Transverse colon (tissue), 4 donors: ENCODE measurements at regions not wholly inside any gene's neighbourhood (a gene's known extent, or its start where the extent isn't known, plus 50 kb on each side); places are given as distances from the start of the nearest gene placed in this dataset.

ENCODE experiments used
- DNase-seq: peaks from one replicate; pipeline ENCODE4 v3.0.0-alpha.2; 2019
- H3K27ac ChIP-seq, 4 donors: fragments of 200-600 bp; sonication (generic); 2 replicates each; pipeline ENCODE4 v1.5.1; 2016 to 2018; ENCODE audit warnings: inconsistent platforms in 4 of 4
- H3K27me3 ChIP-seq: fragments of 200-600 bp; sonication (generic); 2 replicates; pipeline ENCODE4 v1.5.1; 2017; ENCODE audit warnings: inconsistent platforms
- H3K36me3 ChIP-seq, 4 donors: fragments of 200-600 bp; sonication (generic); 2 replicates each; pipeline ENCODE4 v1.5.1; 2017 to 2019; ENCODE audit warnings: inconsistent platforms in 4 of 4
- H3K4me1 ChIP-seq, 4 donors: fragments of 200-600 bp; sonication (generic); 2 replicates each; pipeline ENCODE4 v1.5.1; 2017 to 2020; ENCODE audit warnings: inconsistent platforms in 4 of 4
- H3K4me3 ChIP-seq, 4 donors: fragments of 200-600 bp; sonication (generic); 1 replicate in 1 of 4; 2 replicates in 3 of 4; pipeline versions ENCODE4 v1.5.1 to v1.6.1; 2017 to 2019; ENCODE audit warnings: inconsistent platforms in 4 of 4
- H3K9me3 ChIP-seq, 2 donors: fragments of 200-600 bp; sonication (generic); 2 replicates each; pipeline ENCODE4 v1.5.1; 2017 to 2019; ENCODE audit warnings: inconsistent platforms in 2 of 2
- CTCF ChIP-seq, 5 experiments: fragments of 200-600 bp in 3 of 5; fragments of 450-650 bp in 2 of 5; sonication (generic) in 3 of 5; IDR thresholded peaks; 1 replicate in 2 of 5; 2 replicates in 3 of 5; pipeline ENCODE4 v1.5.1; 2016 to 2017; ENCODE audit warnings: antibody characterized with exemption in 5 of 5, inconsistent platforms in 3 of 5, mild to moderate bottlenecking in 2 of 5, moderate library complexity in 1 of 5
- EP300 ChIP-seq: sonication (generic); formaldehyde crosslinking; IDR thresholded peaks from one replicate; pipeline ENCODE4 v1.6.1; 2017; ENCODE audit warnings: antibody characterized with exemption, low read depth
- POLR2A ChIP-seq: fragments of 450-650 bp; IDR thresholded peaks from one replicate; pipeline ENCODE4 v1.6.1; 2016; ENCODE audit warnings: antibody characterized with exemption, mild to moderate bottlenecking, moderate library complexity
- POLR2AphosphoS5 ChIP-seq, 3 donors: sonication (generic); formaldehyde crosslinking; IDR thresholded peaks; one replicate each; pipeline ENCODE4 v1.6.1; 2016; ENCODE audit warnings: antibody characterized with exemption in 3 of 3
- WGBS, 2 donors: methylation state at CpG; one replicate each; pipeline ENCODE4 v1.1.5; 2018; ENCODE audit warnings: low coverage in 1 of 2; 5-methylcytosine and 5-hydroxymethylcytosine counted together
- in situ Hi-C, 4 donors: fragments of 200-750 bp; cut with MboI; loops; one replicate each; pipeline versions ENCODE4 v1.15.0 to v1.15.1; 2017; ENCODE audit warnings: low sequenced_read_pairs in 3 of 4, low pct_ligation_motif_present in 1 of 4, low pct_unique_long_range_greater_than_20kb in 1 of 4
- intact Hi-C: fragments of 100-400 bp; cut with DNase I; formaldehyde crosslinking; loops from one replicate; pipeline ENCODE4 v1.15.1; 2023; ENCODE audit warnings: low total_unique reads

- no peaks in the 10 kb centered on the region for H3K27me3 ChIP-seq
- WGBS, 2 donors, result 38 to 42% methylated on average over 1 of the region's 1 CpG
- H3K36me3 ChIP-seq, result no peaks in the 10 kb centered on the region
- H3K27ac ChIP-seq, result no peak overlapping the region
- no peak overlapping the region for H3K4me3 ChIP-seq
- no peak for DNase-seq
- TF ChIP-seq POLR2AphosphoS5 (IDR thresholded peaks at IDR 0.05) (no peak), CTCF (IDR thresholded peaks at IDR 0.05) (no peak), POLR2A (no peak), EP300 (no peak)
- intact Hi-C loops (no loop called here), in situ Hi-C loops (no loop called here)
- H3K4me1 ChIP-seq, result no peaks in the 10 kb centered on the region
- no peaks in the 10 kb centered on the region for H3K9me3 ChIP-seq
Measured at GRCh38 chr12:24039113-24039525, 89.6 kb upstream of the SOX5 start.

- Histone ChIP-seq H3K9me3 (no peaks in the 10 kb centered on the region), H3K4me3 (no peak overlapping the region), H3K4me1 (no peaks in the 10 kb centered on the region), H3K27me3 (no peaks in the 10 kb centered on the region), H3K27ac (no peak overlapping the region), H3K36me3 (no peaks in the 10 kb centered on the region)
- in situ Hi-C loops, result no loop called here
- intact Hi-C loops, result no loop called here
- TF ChIP-seq POLR2A, result no peak
- no peak for TF ChIP-seq POLR2AphosphoS5 (IDR thresholded peaks at IDR 0.05)
- TF ChIP-seq CTCF (IDR thresholded peaks at IDR 0.05), result no peak
- TF ChIP-seq EP300, result no peak
- no peak for DNase-seq
- WGBS, 2 donors, result 83 to 92% methylated on average over 5 to 6 of the region's 6 CpGs
Measured at GRCh38 chr12:24038211-24038997, 88.9 kb upstream of the SOX5 start.

DNA sequence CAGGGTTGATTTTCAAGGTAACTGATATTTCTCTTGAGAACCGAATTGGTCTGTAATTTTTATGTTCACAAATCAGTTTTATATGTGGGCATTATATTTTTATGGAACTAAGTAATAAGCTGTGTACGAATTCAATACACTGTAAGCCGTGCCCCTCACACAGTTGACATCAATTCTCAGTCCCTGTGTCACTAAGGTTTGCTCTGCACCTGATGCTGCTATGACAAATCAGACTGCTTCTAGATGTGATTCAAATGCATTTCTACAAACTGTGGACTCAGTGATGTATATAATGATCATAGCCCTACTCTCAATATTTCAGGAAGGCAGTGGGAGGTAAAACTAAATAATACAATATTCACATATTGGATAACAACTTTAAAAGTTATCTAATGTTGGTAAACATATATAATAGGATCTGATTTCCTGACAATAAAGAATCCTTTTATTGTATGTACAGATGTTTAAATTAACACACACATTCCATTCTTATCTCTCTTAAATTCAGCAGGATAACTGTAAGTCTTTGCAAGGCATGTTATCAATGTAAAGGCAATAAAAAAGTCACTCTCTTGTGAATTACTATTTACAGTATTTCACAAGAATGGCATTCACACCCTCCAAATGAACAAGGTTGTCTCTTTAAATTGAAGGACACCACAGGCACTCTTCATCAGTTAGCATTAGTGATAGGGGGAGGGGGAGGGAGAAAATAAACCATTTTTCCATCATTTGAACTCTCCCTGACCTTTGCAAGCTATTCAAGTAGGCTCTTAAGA is 87.2 kb upstream of the SOX5 start:
- in situ Hi-C loops (no loop called here), intact Hi-C loops (no loop called here)
- Histone ChIP-seq H3K36me3 (no peaks in the 10 kb centered on the region), H3K27me3 (no peaks in the 10 kb centered on the region), H3K9me3 (no peaks in the 10 kb centered on the region), H3K27ac (no peak overlapping the region), H3K4me1 (no peaks in the 10 kb centered on the region), H3K4me3 (no peak overlapping the region)
- DNase-seq, result no peak
- WGBS, 2 donors, result 58 to 67% methylated on average over 3 of the region's 3 CpGs
- TF ChIP-seq POLR2AphosphoS5 (IDR thresholded peaks at IDR 0.05) (no peak), EP300 (no peak), CTCF (IDR thresholded peaks at IDR 0.05) (no peak), POLR2A (no peak)

GRCh38 chr12:24034894-24035293 is 85.4 kb upstream of the SOX5 start:
- no peak for TF ChIP-seq POLR2AphosphoS5 (IDR thresholded peaks at IDR 0.05)
- no peak for TF ChIP-seq CTCF (IDR thresholded peaks at IDR 0.05)
- TF ChIP-seq EP300, result no peak
- no peak for TF ChIP-seq POLR2A
- DNase-seq, result no peak
- intact Hi-C loops (no loop called here), in situ Hi-C loops (no loop called here)
- Histone ChIP-seq H3K4me1 (no peaks in the 10 kb centered on the region), H3K27me3 (no peaks in the 10 kb centered on the region), H3K9me3 (no peaks in the 10 kb centered on the region), H3K4me3 (no peak overlapping the region), H3K27ac (no peak overlapping the region), H3K36me3 (no peaks in the 10 kb centered on the region)
- WGBS, 2 donors, result 85 to 92% methylated on average over 3 of the region's 3 CpGs
